ENCODE measurements at regions not wholly inside any gene's neighbourhood (a gene's known extent, or its start where the extent isn't known, plus 50 kb on each side); places are given as distances from the start of the nearest gene placed in this dataset.

DNA sequence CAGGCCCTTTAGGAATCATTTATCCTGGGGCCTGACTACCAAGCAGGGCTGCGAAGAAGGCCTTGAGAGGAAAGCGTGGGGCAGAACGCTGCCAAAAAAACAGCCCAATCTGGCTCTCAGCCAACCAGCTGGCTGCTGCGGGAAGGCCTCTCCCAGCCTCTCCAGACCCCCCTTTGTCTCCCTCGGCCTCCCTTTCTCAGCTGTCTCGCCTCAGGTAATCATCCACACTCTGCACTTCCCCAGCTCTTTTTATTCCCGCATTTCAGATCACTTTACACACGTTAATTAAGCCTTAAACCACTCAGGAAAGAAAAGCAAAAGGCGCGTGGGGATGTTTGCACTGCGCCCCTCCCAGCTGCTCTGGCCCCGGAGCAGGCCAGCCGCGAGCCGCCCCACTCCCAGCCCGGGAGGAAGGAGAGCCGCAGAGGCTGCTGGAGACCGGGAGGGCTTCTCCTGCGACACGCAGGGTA lies 208.2 kb upstream of the FOXN3 start:
- Histone ChIP-seq H3K9ac (ENCODE audit: low read length) (no peak overlapping the region), H3K4me1 (ENCODE audit: control insufficient read depth, insufficient read depth, low read length) (peaks cover 3% of the 10 kb centered on the region), H3K36me3 (ENCODE audit: control insufficient read depth, insufficient read depth, low read length, severe bottlenecking) (no peaks in the 10 kb centered on the region), H3K9me3 (ENCODE audit: control insufficient read depth, low read length) (no peaks in the 10 kb centered on the region), H3K4me3 (ENCODE audit: low read length) (no peak overlapping the region), H3K27me3 (replicated peaks; ENCODE audit: control insufficient read depth, insufficient read depth, low read length) (no peaks in the 10 kb centered on the region)
- no peak for DNase-seq (ENCODE audit: low read depth)

DNA sequence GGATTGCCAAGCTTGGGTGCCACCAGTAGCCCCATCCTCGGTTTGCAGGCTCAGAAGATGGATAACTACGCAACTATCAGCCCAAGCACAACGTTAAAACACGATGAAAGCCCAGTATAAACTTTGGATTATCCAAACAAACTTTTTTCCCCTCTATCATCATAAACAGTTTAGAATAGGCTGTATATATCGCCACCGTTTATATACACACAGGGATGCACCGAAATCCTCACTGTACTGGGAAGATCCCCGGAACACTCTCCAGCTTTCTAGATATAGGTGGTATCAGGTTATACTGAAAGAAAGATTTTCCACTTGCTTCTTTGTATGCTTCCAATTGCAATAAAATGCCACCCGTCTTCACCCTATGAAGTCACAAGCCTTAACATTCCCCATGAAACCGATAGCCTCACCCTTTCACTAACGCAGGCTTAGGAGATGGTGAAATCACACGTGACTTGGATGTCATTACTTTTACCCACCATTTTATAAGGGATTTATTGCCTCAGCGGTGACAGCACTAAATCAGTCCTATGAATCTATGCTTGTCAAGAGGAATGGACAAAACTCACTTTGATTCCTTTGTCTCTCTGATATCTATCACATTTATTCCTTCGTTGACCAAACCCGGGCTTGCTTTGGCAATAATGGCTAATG lies 207.6 kb upstream of the FOXN3 start:
- no peak overlapping the region for H3K4me3 ChIP-seq (ENCODE audit: low read length)
- no peaks in the 10 kb centered on the region for H3K36me3 ChIP-seq (ENCODE audit: control insufficient read depth, insufficient read depth, low read length, severe bottlenecking)
- H3K4me1 ChIP-seq (ENCODE audit: control insufficient read depth, insufficient read depth, low read length): peaks cover under 1% of the 10 kb centered on the region
- H3K9me3 ChIP-seq (ENCODE audit: control insufficient read depth, low read length): no peaks in the 10 kb centered on the region
- no peak for DNase-seq (ENCODE audit: low read depth)
- no peaks in the 10 kb centered on the region for H3K27me3 ChIP-seq (replicated peaks; ENCODE audit: control insufficient read depth, insufficient read depth, low read length)
- no peak overlapping the region for H3K9ac ChIP-seq (ENCODE audit: low read length)

DNA sequence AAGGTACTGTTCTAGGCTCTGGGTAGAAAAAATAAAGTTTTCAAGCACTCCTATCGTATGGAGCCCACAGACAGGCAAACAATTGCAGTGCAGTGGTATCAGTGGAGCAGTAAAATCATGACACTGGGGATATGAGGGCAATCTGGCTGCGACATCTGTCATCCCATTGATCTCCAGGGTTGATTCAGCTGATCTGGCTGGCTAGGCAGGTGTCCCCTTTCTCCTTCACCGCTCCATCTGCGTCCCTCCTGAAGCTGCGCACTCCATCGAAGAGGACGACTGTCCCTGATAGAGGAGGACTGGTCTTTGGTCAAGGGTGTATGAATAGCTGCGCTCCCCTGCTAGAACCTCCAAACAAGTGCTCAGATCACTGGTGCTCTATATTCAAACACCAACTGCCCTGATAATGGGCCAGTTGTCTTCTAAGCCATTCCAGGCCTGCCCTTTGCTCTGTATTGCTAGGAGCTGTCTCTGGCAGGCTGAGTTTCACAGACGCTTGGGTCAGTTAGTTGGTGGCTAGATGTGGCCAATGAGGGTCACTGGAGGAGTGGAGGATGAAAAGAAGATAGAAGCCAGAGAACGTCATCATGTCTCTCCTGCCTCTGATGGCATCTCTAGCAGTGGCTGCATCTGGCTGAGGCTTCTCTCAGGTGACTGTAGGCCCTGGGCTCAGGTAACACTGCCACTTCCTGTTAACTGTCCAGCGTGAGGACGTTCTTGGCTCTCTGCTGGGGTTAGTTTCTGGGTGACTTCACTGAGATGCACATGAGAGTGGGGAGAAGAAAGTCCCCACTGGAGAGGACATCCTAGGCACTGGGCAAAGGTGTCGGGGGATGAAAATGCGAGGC lies 205.0 kb upstream of the FOXN3 start:
- no peak for DNase-seq (ENCODE audit: low read depth)
- Histone ChIP-seq H3K27me3 (replicated peaks; ENCODE audit: control insufficient read depth, insufficient read depth, low read length) (no peaks in the 10 kb centered on the region), H3K9me3 (ENCODE audit: control insufficient read depth, low read length) (no peaks in the 10 kb centered on the region), H3K9ac (ENCODE audit: low read length) (no peak overlapping the region), H3K36me3 (ENCODE audit: control insufficient read depth, insufficient read depth, low read length, severe bottlenecking) (no peaks in the 10 kb centered on the region), H3K4me1 (ENCODE audit: control insufficient read depth, insufficient read depth, low read length) (peaks cover 10% of the 10 kb centered on the region), H3K4me3 (ENCODE audit: low read length) (no peak overlapping the region)

DNA sequence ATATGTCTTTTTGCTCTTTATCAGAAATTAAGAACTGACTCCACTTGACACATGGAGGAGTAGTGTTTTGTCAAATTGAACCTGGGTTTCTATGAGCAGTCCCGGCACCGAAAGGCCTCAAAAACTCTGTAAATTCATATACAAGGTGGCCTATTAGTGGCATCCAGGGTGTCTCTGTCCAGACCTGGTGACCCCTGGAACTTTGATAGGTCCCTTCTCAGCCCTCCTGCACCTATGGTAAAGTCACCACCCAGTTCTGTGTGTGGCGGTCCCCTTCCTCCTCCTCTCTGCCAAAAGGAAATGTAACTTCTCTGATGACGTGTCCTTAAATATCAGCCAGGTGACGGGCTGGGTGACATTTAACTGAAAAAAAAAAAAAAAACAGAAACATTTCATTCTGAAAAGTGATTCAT lies 204.0 kb upstream of the FOXN3 start:
- Histone ChIP-seq H3K36me3 (ENCODE audit: control insufficient read depth, insufficient read depth, low read length, severe bottlenecking) (no peaks in the 10 kb centered on the region), H3K9me3 (ENCODE audit: control insufficient read depth, low read length) (no peaks in the 10 kb centered on the region), H3K9ac (ENCODE audit: low read length) (no peak overlapping the region), H3K4me1 (ENCODE audit: control insufficient read depth, insufficient read depth, low read length) (peaks cover 16% of the 10 kb centered on the region), H3K4me3 (ENCODE audit: low read length) (no peak overlapping the region), H3K27me3 (replicated peaks; ENCODE audit: control insufficient read depth, insufficient read depth, low read length) (no peaks in the 10 kb centered on the region)
- DNase-seq (ENCODE audit: low read depth): no peak

DNA sequence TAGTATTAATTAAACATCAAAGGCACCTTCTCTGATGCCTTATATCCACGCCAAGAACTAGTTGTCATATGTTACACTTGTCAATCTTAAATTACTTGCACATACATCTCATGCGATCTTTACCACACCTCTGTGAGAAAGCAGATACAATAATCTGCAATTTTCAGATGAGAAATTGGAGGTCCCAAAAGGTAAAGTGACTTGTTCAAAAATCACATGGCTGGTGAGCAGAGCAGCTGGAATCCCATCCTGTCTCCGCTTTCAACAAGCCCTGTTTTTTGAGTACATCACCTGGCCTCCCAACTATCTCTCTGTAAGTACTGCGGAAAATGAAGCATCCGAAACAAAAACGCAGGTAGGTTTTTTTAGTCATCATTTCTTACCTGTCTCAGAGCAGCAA lies 203.4 kb upstream of the FOXN3 start:
- Histone ChIP-seq H3K9me3 (ENCODE audit: control insufficient read depth, low read length) (no peaks in the 10 kb centered on the region), H3K4me1 (ENCODE audit: control insufficient read depth, insufficient read depth, low read length) (peaks cover 16% of the 10 kb centered on the region), H3K27me3 (replicated peaks; ENCODE audit: control insufficient read depth, insufficient read depth, low read length) (no peaks in the 10 kb centered on the region), H3K9ac (ENCODE audit: low read length) (no peak overlapping the region), H3K36me3 (ENCODE audit: control insufficient read depth, insufficient read depth, low read length, severe bottlenecking) (no peaks in the 10 kb centered on the region), H3K4me3 (ENCODE audit: low read length) (no peak overlapping the region)
- DNase-seq (ENCODE audit: low read depth): no peak

DNA sequence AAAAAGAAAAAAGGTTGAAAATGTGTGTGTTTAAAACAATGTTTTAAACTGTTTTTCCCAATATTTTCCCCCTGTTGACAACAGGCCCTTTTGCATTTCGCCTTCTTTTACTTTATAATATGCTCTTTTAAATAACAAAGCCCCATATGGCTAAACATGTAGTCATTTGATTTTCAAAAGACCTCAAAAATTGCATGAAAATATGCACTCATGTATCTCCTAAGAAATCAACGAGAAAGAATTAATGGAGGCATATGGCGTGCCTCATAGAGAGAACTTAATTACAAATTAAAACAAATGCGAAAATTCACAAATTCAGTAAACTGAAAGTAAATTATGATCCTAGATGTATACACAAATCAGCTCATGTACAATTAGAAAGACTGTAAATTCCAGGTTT lies 202.6 kb upstream of the FOXN3 start:
- H3K27me3 ChIP-seq (replicated peaks; ENCODE audit: control insufficient read depth, insufficient read depth, low read length): no peaks in the 10 kb centered on the region
- H3K4me3 ChIP-seq (ENCODE audit: low read length): peak overlapping the region; percentile 90
- H3K9ac ChIP-seq (ENCODE audit: low read length): peak overlapping the region; percentile 95
- H3K9me3 ChIP-seq (ENCODE audit: control insufficient read depth, low read length): no peaks in the 10 kb centered on the region
- H3K36me3 ChIP-seq (ENCODE audit: control insufficient read depth, insufficient read depth, low read length, severe bottlenecking): no peaks in the 10 kb centered on the region
- no peak for DNase-seq (ENCODE audit: low read depth)
- peaks cover 18% of the 10 kb centered on the region for H3K4me1 ChIP-seq (ENCODE audit: control insufficient read depth, insufficient read depth, low read length)

DNA sequence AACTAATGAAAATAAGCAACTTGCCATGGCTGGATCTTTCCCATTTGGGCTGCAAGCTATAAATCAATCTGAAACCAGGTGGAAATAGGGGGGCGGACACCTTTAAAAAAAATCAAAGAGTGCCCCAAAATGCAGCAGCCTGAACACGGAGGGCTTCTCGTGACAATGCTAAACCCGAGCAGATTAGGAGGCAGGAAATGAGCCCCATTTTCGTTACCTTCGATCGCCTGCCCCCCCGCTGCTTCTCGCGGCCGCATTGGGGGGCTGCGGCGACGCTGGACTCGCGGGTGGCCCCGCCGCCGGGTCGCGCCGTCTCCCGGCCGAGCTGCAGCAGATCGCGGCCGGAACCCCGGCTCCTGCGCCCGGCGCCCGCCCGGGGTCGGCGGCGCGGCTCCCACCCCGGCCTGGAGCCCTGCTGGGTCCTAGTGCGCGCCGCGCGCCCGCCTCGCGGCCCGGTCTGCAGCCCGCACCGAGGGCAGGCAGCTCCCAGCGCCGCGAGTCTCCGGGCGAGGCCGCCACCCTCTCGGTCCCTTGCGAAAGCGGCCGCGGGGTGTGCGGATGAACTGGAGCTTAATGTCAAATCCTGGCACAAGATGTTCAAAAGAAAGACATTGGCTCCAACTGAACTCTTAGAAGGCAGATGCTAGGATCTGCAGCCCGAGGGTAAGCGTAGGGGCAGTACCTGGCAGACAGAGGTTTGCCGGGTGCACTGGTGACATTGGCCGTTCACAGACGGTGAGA lies 201.9 kb upstream of the FOXN3 start:
- DNase-seq (ENCODE audit: low read depth): peak; percentile 89
- Histone ChIP-seq H3K9me3 (ENCODE audit: control insufficient read depth, low read length) (no peaks in the 10 kb centered on the region), H3K9ac (ENCODE audit: low read length) (peak overlapping the region; percentile 95), H3K4me1 (ENCODE audit: control insufficient read depth, insufficient read depth, low read length) (peaks cover 24% of the 10 kb centered on the region), H3K36me3 (ENCODE audit: control insufficient read depth, insufficient read depth, low read length, severe bottlenecking) (no peaks in the 10 kb centered on the region), H3K4me3 (ENCODE audit: low read length) (peak overlapping the region; percentile 90), H3K27me3 (replicated peaks; ENCODE audit: control insufficient read depth, insufficient read depth, low read length) (no peaks in the 10 kb centered on the region)

DNA sequence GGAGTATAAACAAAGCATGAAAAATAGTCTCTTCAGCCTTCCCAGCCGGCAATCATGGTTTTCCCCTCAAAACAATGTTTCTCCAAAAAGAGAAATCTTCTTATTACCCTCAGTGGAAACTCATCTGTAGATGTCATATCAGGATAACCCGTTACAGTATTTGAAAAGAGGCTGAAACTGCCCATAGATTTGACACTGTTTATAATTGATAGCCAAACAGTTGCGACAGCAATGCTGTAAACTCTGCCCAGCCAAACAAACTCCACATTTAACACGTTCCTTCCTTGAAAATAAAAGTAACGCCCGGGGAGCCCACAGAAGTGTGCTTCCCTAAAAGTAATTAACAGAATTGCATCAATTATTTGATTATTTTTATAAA lies 201.3 kb upstream of the FOXN3 start:
- DNase-seq (ENCODE audit: low read depth): peak; percentile 66
- Histone ChIP-seq H3K9me3 (ENCODE audit: control insufficient read depth, low read length) (no peaks in the 10 kb centered on the region), H3K27me3 (replicated peaks; ENCODE audit: control insufficient read depth, insufficient read depth, low read length) (no peaks in the 10 kb centered on the region), H3K9ac (ENCODE audit: low read length) (peak overlapping the region; percentile 95), H3K36me3 (ENCODE audit: control insufficient read depth, insufficient read depth, low read length, severe bottlenecking) (no peaks in the 10 kb centered on the region), H3K4me3 (ENCODE audit: low read length) (peak overlapping the region; percentile 90), H3K4me1 (ENCODE audit: control insufficient read depth, insufficient read depth, low read length) (peaks cover 27% of the 10 kb centered on the region)

DNA sequence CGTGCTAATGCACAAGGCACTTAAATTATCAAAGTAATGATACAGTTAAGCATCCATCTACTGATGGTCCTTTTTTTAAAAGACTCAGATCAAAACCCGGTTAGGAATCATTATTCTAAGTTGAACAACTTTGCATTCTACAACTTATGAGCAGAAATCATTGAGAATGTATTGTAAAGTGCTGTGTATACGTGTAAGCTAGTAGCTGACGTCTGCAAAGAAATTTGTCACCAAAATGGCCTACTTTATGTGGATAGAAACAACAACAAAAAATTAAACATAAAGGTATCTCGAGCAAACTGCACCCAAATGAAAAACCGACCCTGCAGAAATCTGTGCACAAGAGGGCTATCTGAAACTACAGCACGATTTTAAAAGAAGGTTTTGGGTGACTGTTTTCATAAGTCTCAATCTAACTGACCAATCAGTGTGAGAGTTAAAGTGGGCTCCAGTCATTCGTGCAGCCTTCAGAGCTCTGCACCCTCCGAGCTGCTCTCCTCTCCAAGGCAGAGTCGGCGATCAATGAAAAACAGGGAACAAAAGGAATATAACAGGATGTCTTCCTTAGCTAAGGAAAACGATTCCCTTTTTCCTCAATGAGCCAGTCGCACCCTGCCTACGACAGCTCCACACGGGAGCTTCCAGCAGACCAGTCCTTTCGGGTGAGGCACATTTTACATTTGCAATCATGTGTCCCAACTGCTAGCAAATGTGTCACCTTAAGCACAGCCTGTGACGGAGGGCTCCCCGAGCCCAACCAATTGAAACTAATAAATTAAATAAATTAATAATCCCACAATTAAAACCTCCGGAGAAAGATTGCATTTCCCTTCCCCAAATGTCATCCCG lies 200.7 kb upstream of the FOXN3 start:
- no peaks in the 10 kb centered on the region for H3K36me3 ChIP-seq (ENCODE audit: control insufficient read depth, insufficient read depth, low read length, severe bottlenecking)
- H3K4me3 ChIP-seq (ENCODE audit: low read length): peak overlapping the region; percentile 90
- H3K4me1 ChIP-seq (ENCODE audit: control insufficient read depth, insufficient read depth, low read length): peaks cover 27% of the 10 kb centered on the region
- peak overlapping the region; percentile 95 for H3K9ac ChIP-seq (ENCODE audit: low read length)
- no peaks in the 10 kb centered on the region for H3K9me3 ChIP-seq (ENCODE audit: control insufficient read depth, low read length)
- peak; percentile 75 for DNase-seq (ENCODE audit: low read depth)
- no peaks in the 10 kb centered on the region for H3K27me3 ChIP-seq (replicated peaks; ENCODE audit: control insufficient read depth, insufficient read depth, low read length)

DNA sequence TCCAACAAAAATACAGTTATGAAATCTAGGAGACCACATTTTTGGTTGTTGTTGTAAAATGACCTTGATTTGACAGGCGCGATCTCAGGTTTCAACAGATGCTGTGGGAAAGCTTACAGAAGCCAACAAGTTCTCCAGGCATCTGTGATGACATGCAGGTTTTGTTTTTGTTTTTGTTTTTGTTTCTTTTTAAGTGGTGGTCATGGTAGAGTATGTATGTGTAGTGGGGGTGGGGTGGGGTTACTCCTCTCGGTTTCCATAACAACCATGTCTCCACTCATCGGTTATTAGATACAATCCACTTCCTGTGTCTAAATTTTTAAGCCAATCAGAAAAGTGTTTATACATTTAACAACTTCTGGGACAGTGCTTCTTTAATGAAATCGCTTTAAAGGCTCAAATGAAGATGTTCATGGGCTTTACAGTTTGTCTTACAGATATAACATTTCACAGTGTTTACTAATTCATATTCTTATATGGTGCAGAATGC lies 199.9 kb upstream of the FOXN3 start:
- no peaks in the 10 kb centered on the region for H3K36me3 ChIP-seq (ENCODE audit: control insufficient read depth, insufficient read depth, low read length, severe bottlenecking)
- peak overlapping the region; percentile 95 for H3K9ac ChIP-seq (ENCODE audit: low read length)
- H3K27me3 ChIP-seq (replicated peaks; ENCODE audit: control insufficient read depth, insufficient read depth, low read length): no peaks in the 10 kb centered on the region
- DNase-seq (ENCODE audit: low read depth): peak; percentile 71
- peaks cover 27% of the 10 kb centered on the region for H3K4me1 ChIP-seq (ENCODE audit: control insufficient read depth, insufficient read depth, low read length)
- no peaks in the 10 kb centered on the region for H3K9me3 ChIP-seq (ENCODE audit: control insufficient read depth, low read length)
- peak overlapping the region; percentile 90 for H3K4me3 ChIP-seq (ENCODE audit: low read length)
